ENCODE measurements at regions not wholly inside any gene's neighbourhood (a gene's known extent, or its start where the extent isn't known, plus 50 kb on each side); places are given as distances from the start of the nearest gene placed in this dataset.

DNA sequence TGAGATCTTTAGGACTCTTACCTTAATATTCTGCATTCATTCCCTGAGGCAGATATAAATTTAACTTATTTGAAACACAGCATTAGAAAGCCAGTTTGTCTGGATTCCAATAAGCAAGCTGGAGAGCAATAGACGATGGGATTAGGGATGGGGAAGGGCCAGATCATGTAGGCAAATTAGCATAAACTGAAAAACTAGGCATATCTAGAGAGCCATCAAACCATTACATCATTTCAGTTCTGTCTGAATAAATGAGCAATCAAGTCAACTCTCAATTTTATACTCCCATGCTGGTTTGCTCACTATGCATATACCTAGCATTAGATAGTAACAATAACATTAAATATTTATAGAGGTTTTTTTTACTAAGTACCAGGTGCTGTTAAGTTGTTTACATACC is 583.6 kb upstream of the LRRN3 start:
- TF ChIP-seq, protein P1, sequence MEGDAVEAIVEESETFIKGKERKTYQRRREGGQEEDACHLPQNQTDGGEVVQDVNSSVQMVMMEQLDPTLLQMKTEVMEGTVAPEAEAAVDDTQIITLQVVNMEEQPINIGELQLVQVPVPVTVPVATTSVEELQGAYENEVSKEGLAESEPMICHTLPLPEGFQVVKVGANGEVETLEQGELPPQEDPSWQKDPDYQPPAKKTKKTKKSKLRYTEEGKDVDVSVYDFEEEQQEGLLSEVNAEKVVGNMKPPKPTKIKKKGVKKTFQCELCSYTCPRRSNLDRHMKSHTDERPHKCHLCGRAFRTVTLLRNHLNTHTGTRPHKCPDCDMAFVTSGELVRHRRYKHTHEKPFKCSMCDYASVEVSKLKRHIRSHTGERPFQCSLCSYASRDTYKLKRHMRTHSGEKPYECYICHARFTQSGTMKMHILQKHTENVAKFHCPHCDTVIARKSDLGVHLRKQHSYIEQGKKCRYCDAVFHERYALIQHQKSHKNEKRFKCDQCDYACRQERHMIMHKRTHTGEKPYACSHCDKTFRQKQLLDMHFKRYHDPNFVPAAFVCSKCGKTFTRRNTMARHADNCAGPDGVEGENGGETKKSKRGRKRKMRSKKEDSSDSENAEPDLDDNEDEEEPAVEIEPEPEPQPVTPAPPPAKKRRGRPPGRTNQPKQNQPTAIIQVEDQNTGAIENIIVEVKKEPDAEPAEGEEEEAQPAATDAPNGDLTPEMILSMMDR (IDR thresholded peaks at IDR 0.05) = no peak
- no peak for TF ChIP-seq POLR2A (IDR thresholded peaks at IDR 0.05)

Measured in thyroid gland (tissue), 4 donors.